ENCODE measurements at regions not wholly inside any gene's neighbourhood (a gene's known extent, or its start where the extent isn't known, plus 50 kb on each side); places are given as distances from the start of the nearest gene placed in this dataset.

DNA sequence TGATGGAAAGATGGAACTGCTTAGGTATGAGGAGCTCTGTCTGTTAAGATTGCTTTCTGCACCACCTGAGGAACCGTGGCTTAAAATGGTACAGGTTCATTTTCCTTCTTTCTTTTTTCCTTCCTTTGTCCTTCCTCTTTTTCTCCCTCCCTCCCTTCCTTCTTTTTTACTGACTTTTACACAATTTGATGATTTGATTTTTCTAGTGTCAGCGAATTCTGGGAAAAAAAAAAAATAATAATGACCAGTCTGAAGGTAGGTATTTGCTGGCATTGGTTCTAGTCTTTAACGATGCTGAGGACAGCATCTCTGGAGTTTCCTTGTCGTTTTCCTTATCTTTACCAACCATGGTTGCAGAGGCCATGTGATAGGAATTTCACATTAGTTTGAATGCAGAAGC lies 613.5 kb downstream of the EDEM1 start:
- TF ChIP-seq CTCF (IDR thresholded peaks at IDR 0.05), result no peak
- no peak for TF ChIP-seq POLR2A (IDR thresholded peaks at IDR 0.05)
